ENCODE measurements at regions not wholly inside any gene's neighbourhood (a gene's known extent, or its start where the extent isn't known, plus 50 kb on each side); places are given as distances from the start of the nearest gene placed in this dataset.

DNA sequence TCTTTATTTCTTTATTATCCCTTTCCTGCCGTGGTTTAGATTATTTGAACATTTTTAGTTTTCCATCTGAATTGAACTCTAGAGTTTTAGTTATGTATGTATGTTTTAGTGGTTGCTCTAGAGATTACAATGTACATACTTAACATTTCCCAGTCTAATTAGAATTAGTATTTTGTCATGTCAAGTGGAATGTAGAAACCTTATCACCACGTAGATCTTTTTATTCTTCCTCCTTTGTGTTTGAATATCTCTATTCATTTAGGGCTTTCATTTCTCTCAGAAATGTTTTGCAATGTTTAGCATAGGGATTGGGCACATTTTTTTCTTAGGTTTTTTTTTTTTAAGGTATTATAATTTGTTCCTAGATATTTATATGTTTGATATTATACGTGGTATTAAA lies 73.1 kb upstream of the EZR start:
- Histone ChIP-seq H4K20me1 (ENCODE audit: control insufficient read depth, insufficient read depth) (no peaks in the 10 kb centered on the region), H3K79me2 (ENCODE audit: control insufficient read depth, insufficient read depth, low read length) (no peaks in the 10 kb centered on the region), H3K36me3 (ENCODE audit: control insufficient read depth in 2 of 2, insufficient read depth in 2 of 2, low read length in 1 of 2) (no peaks in the 10 kb centered on the region), H3K9ac (ENCODE audit: control insufficient read depth, insufficient read depth, low read length) (no peak overlapping the region), H3K4me1 (ENCODE audit: control insufficient read depth, insufficient read depth, low read length) (no peaks in the 10 kb centered on the region), H3K4me2 (ENCODE audit: control insufficient read depth, insufficient read depth) (no peak overlapping the region), H2AFZ (ENCODE audit: control insufficient read depth, low read depth, low read length) (no peak overlapping the region), H3K9me3 (replicated peaks; ENCODE audit: control insufficient read depth, insufficient read depth, low read length) (no peaks in the 10 kb centered on the region), H3K27me3 (replicated peaks in 1 of 2; ENCODE audit: control insufficient read depth in 2 of 2, insufficient read depth in 2 of 2, low read length in 1 of 2) (no peaks in the 10 kb centered on the region), H3K4me3 (no peak overlapping the region), H3K27ac (ENCODE audit: control insufficient read depth, insufficient read depth) (no peak overlapping the region)
- ATAC-seq (no peak), DNase-seq (ENCODE audit: low read depth, low spot score) (no peak), FAIRE-seq (no peak)
- CTCF ChIA-PET: no interaction called here
- POLR2A ChIA-PET: no interaction called here
- in situ Hi-C loops (cut with MboI): no loop called here
- intact Hi-C loops (cut with micrococcal nuclease; ENCODE audit: unreplicated experiment): no loop called here
- WGBS (ENCODE audit: insufficient coverage, insufficient replicate concordance, low lambda C conversion rate, missing lambda C conversion rate): 55% methylated on average over 3 of the region's 3 CpGs
- TF ChIP-seq ZZZ3 (IDR thresholded peaks at IDR 0.05; ENCODE audit: control insufficient read depth, insufficient read length, low read depth): no peak
- no peak for TF ChIP-seq NBN (IDR thresholded peaks at IDR 0.05)
- no peak for TF ChIP-seq FOXM1 (IDR thresholded peaks at IDR 0.05; ENCODE audit: low read depth, low read length)
- no peak for TF ChIP-seq SPI1 (IDR thresholded peaks at IDR 0.05; ENCODE audit: borderline replicate concordance, insufficient read depth, low read depth, low read length)
- no peak for TF ChIP-seq BACH1 (IDR thresholded peaks at IDR 0.05; ENCODE audit: borderline replicate concordance)
- TF ChIP-seq NFIC (IDR thresholded peaks at IDR 0.05; ENCODE audit: low read depth, low read length): no peak
- TF ChIP-seq, protein P1, sequence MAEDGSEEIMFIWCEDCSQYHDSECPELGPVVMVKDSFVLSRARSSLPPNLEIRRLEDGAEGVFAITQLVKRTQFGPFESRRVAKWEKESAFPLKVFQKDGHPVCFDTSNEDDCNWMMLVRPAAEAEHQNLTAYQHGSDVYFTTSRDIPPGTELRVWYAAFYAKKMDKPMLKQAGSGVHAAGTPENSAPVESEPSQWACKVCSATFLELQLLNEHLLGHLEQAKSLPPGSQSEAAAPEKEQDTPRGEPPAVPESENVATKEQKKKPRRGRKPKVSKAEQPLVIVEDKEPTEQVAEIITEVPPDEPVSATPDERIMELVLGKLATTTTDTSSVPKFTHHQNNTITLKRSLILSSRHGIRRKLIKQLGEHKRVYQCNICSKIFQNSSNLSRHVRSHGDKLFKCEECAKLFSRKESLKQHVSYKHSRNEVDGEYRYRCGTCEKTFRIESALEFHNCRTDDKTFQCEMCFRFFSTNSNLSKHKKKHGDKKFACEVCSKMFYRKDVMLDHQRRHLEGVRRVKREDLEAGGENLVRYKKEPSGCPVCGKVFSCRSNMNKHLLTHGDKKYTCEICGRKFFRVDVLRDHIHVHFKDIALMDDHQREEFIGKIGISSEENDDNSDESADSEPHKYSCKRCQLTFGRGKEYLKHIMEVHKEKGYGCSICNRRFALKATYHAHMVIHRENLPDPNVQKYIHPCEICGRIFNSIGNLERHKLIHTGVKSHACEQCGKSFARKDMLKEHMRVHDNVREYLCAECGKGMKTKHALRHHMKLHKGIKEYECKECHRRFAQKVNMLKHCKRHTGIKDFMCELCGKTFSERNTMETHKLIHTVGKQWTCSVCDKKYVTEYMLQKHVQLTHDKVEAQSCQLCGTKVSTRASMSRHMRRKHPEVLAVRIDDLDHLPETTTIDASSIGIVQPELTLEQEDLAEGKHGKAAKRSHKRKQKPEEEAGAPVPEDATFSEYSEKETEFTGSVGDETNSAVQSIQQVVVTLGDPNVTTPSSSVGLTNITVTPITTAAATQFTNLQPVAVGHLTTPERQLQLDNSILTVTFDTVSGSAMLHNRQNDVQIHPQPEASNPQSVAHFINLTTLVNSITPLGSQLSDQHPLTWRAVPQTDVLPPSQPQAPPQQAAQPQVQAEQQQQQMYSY (CRISPR knock-in tag; IDR thresholded peaks at IDR 0.05): no peak
- TF ChIP-seq BMI1 (IDR thresholded peaks at IDR 0.05; ENCODE audit: borderline replicate concordance): no peak
- no peak for TF ChIP-seq GATAD2B (conservative IDR thresholded peaks at IDR 0.05; ENCODE audit: low read depth)
- no peak for TF ChIP-seq SP1 (IDR thresholded peaks at IDR 0.05; ENCODE audit: low read depth, low read length)
- TF ChIP-seq HCFC1 (IDR thresholded peaks at IDR 0.05; ENCODE audit: low read length): no peak
- TF ChIP-seq TCF7 (IDR thresholded peaks at IDR 0.05; ENCODE audit: borderline replicate concordance): no peak
- no peak for TF ChIP-seq ZNF384 (IDR thresholded peaks at IDR 0.05; ENCODE audit: borderline replicate concordance, low read depth, low read length)
- no peak for TF ChIP-seq ZNF217 (IDR thresholded peaks at IDR 0.05)
- TF ChIP-seq BCL11A (IDR thresholded peaks at IDR 0.05; ENCODE audit: low read depth, low read length): no peak
- TF ChIP-seq ASH2L (IDR thresholded peaks at IDR 0.05; ENCODE audit: borderline replicate concordance, low read depth): no peak
- TF ChIP-seq, protein P2, sequence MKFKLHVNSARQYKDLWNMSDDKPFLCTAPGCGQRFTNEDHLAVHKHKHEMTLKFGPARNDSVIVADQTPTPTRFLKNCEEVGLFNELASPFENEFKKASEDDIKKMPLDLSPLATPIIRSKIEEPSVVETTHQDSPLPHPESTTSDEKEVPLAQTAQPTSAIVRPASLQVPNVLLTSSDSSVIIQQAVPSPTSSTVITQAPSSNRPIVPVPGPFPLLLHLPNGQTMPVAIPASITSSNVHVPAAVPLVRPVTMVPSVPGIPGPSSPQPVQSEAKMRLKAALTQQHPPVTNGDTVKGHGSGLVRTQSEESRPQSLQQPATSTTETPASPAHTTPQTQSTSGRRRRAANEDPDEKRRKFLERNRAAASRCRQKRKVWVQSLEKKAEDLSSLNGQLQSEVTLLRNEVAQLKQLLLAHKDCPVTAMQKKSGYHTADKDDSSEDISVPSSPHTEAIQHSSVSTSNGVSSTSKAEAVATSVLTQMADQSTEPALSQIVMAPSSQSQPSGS (IDR thresholded peaks at IDR 0.05; ENCODE audit: low read length): no peak
- SMC1A ChIA-PET (ENCODE audit: uncharacterized antibody, unreplicated experiment): no interaction called here
- RAD21 ChIA-PET (ENCODE audit: unreplicated experiment): no interaction called here
- BruUV-seq (replicated peaks): no TSS peak
